GM12878 (cell line): ENCODE measurements at regions not wholly inside any gene's neighbourhood (a gene's known extent, or its start where the extent isn't known, plus 50 kb on each side); places are given as distances from the start of the nearest gene placed in this dataset.

ENCODE experiments used
- ATAC-seq: fragments of 200-7000 bp; cut with Tn5 transposase; 3 replicates; pipeline ENCODE4 v1.9.1; 2020; ENCODE audit warnings: mild to moderate bottlenecking, moderate library complexity
- BruUV-seq: library from RNA; stranded (reverse); fragments of 400-500 nt; replicated peaks from 2 replicates; lab custom pipeline; 2021; lab: Mats Ljungman, UMichigan
- CTCF ChIA-PET: fragments of 300-600 bp; sonication (Branson Sonifier 250); formaldehyde crosslinking; extraction: SDS; loops from one replicate; lab custom pipeline; 2021; ENCODE audit warnings: inconsistent platforms; lab: Yijun Ruan, JAX
- POLR2A ChIA-PET: fragments of 350-600 bp; formaldehyde crosslinking; extraction: SDS; loops from one replicate; lab custom pipeline; 2021; ENCODE audit warnings: inconsistent platforms; lab: Charles Lee
- RAD21 ChIA-PET: fragments of 300-600 bp; sonication (Branson Sonifier 250); formaldehyde crosslinking; loops from one replicate; lab custom pipeline; 2023; ENCODE audit warnings: antibody characterized with exemption; ENCODE audit not compliant: unreplicated experiment; lab: Charles Lee
- SMC1A ChIA-PET: fragments of 300-600 bp; sonication (Branson Sonifier 250); formaldehyde crosslinking; loops from one replicate; lab custom pipeline; 2023; ENCODE audit not compliant: unreplicated experiment, uncharacterized antibody; lab: Charles Lee
- DNase-seq: peaks from one replicate; pipeline ENCODE4 v3.0.0-alpha.2; 2011; ENCODE audit warnings: low read depth, low spot score
- FAIRE-seq: peaks from 3 replicates; lab custom pipeline; 2011; peaks lifted over from hg19 to GRCh38; lab: Jason Lieb, UNC
- H2AFZ ChIP-seq: 2 replicates; pipeline ENCODE4 v1.6.0; 2011; ENCODE audit warnings: low read depth, low read length, control low read depth; ENCODE audit not compliant: control insufficient read depth
- H3K27ac ChIP-seq: 2 replicates; pipeline ENCODE4 v1.5.1; 2011; ENCODE audit warnings: control low read depth; ENCODE audit not compliant: control insufficient read depth, insufficient read depth
- H3K27me3 ChIP-seq, 2 experiments: replicated peaks in 1 of 2; 2 replicates each; pipeline versions ENCODE4 v1.6.0 to v1.6.1; 2011; ENCODE audit warnings: low read length in 1 of 2; ENCODE audit not compliant: control insufficient read depth in 2 of 2, insufficient read depth in 2 of 2
- H3K36me3 ChIP-seq, 2 experiments: 2 replicates each; pipeline ENCODE4 v1.5.1; 2011; ENCODE audit warnings: low read length in 1 of 2; ENCODE audit not compliant: control insufficient read depth in 2 of 2, insufficient read depth in 2 of 2
- H3K4me1 ChIP-seq: 2 replicates; pipeline ENCODE4 v1.6.1; 2011; ENCODE audit warnings: mild to moderate bottlenecking, low read length, moderate library complexity, mixed read lengths; ENCODE audit not compliant: control insufficient read depth, insufficient read depth
- H3K4me2 ChIP-seq: 2 replicates; pipeline ENCODE4 v1.6.0; 2011; ENCODE audit warnings: control low read depth; ENCODE audit not compliant: control insufficient read depth, insufficient read depth
- H3K4me3 ChIP-seq: fragments of 200-600 bp; sonication (generic); 2 replicates; pipeline ENCODE4 v1.5.1; 2016
- H3K79me2 ChIP-seq: 2 replicates; pipeline ENCODE4 v1.6.0; 2011; ENCODE audit warnings: low read length; ENCODE audit not compliant: control insufficient read depth, insufficient read depth
- H3K9ac ChIP-seq: 2 replicates; pipeline ENCODE4 v1.8.0; 2011; ENCODE audit warnings: low read length, control low read depth, mixed read lengths; ENCODE audit not compliant: control insufficient read depth, insufficient read depth
- H3K9me3 ChIP-seq: replicated peaks from 3 replicates; pipeline ENCODE4 v1.5.1; 2011; ENCODE audit warnings: mild to moderate bottlenecking, low read length; ENCODE audit not compliant: control insufficient read depth, insufficient read depth
- H4K20me1 ChIP-seq: 2 replicates; pipeline ENCODE4 v1.6.0; 2011; ENCODE audit not compliant: control insufficient read depth, insufficient read depth
- CTCF ChIP-seq, 3 experiments: IDR thresholded peaks in 2 of 3; conservative IDR thresholded peaks in 1 of 3; 2 replicates each; pipeline ENCODE4 v1.5.1; 2011; ENCODE audit warnings: low read depth in 3 of 3, low read length in 3 of 3, mild to moderate bottlenecking in 3 of 3, control low read depth in 2 of 3, moderate library complexity in 2 of 3, inconsistent platforms in 1 of 3, mixed read lengths in 1 of 3; ENCODE audit not compliant: control insufficient read depth in 2 of 3, insufficient read depth in 1 of 3; ENCODE audit errors: extremely low read depth in 1 of 3
- NR2C2 ChIP-seq: IDR thresholded peaks from 2 replicates; pipeline ENCODE4 v1.6.1; 2011; ENCODE audit warnings: borderline replicate concordance, low read depth; ENCODE audit not compliant: control insufficient read depth, insufficient read length
- RAD21 ChIP-seq: IDR thresholded peaks from 2 replicates; pipeline ENCODE4 v1.6.1; 2011; ENCODE audit warnings: mild to moderate bottlenecking, low read depth, low read length, moderate library complexity; ENCODE audit not compliant: insufficient read depth
- SMC3 ChIP-seq: IDR thresholded peaks from 2 replicates; pipeline ENCODE4 v1.6.1; 2011; ENCODE audit warnings: low read length, improper control_type of control experiment, borderline replicate concordance
- WGBS: methylation state at CpG from one replicate; pipeline ENCODE4 v1.1.6; 2016; ENCODE audit warnings: low lambda C conversion rate; ENCODE audit not compliant: insufficient replicate concordance, insufficient coverage; ENCODE audit errors: missing lambda C conversion rate; 5-methylcytosine and 5-hydroxymethylcytosine counted together
- in situ Hi-C: fragments of 300-500 bp; cut with MboI; formaldehyde crosslinking; loops from 9 replicates; pipeline ENCODE4 v1.14.3; 2018; ENCODE audit warnings: mixed read lengths
- intact Hi-C: fragments of 100-400 bp; cut with micrococcal nuclease; formaldehyde crosslinking; loops from one replicate; pipeline ENCODE4 v1.14.2; 2022; ENCODE audit not compliant: unreplicated experiment

GRCh38 chr14:48398675-48399282, 723.4 kb upstream of the MDGA2 start:
- intact Hi-C loops = loop anchor here (1.0 to 10.0 kb wide), 2 partner anchors 481 to 776 kb away; no protein-coding TSS in a partner anchor
- POLR2A ChIA-PET = no interaction called here
- ATAC-seq (peak; percentile 65), FAIRE-seq (no peak), DNase-seq (no peak)
- Histone ChIP-seq H2AFZ (no peak overlapping the region), H3K36me3 (no peaks in the 10 kb centered on the region), H3K9ac (no peak overlapping the region), H3K4me2 (no peak overlapping the region), H3K27ac (no peak overlapping the region), H3K9me3 (no peaks in the 10 kb centered on the region), H3K4me3 (no peak overlapping the region), H4K20me1 (no peaks in the 10 kb centered on the region), H3K4me1 (no peaks in the 10 kb centered on the region), H3K27me3 (no peaks in the 10 kb centered on the region), H3K79me2 (no peaks in the 10 kb centered on the region)
- no TSS peak for BruUV-seq
- RAD21 ChIA-PET = no interaction called here
- in situ Hi-C loops = loop anchor here (10.0 kb wide), 1 partner anchor 484 kb away; no protein-coding TSS in a partner anchor
- CTCF ChIA-PET = interaction anchor here (0.9 to 2.9 kb wide), 2 partner anchors 481 to 776 kb away, joined by 3 to 15 read pairs; no protein-coding TSS in a partner anchor
- SMC1A ChIA-PET = no interaction called here
- 9% methylated on average over 2 of the region's 2 CpGs for WGBS
- TF ChIP-seq SMC3 (peak; percentile 65; the same call in 1 of the 2 replicates), NR2C2 (no peak), RAD21 (peak; percentile 63), CTCF (IDR thresholded peaks at IDR 0.05 in 2 of 3, conservative IDR thresholded peaks at IDR 0.05 in 1 of 3; ENCODE audit: control insufficient read depth in 2 of 3, extremely low read depth in 1 of 3, insufficient read depth in 1 of 3, low read depth in 3 of 3, low read length in 3 of 3) (peak; percentile 63 to 70 (median 64))
